ENCODE measurements at regions not wholly inside any gene's neighbourhood (a gene's known extent, or its start where the extent isn't known, plus 50 kb on each side); places are given as distances from the start of the nearest gene placed in this dataset.

DNA sequence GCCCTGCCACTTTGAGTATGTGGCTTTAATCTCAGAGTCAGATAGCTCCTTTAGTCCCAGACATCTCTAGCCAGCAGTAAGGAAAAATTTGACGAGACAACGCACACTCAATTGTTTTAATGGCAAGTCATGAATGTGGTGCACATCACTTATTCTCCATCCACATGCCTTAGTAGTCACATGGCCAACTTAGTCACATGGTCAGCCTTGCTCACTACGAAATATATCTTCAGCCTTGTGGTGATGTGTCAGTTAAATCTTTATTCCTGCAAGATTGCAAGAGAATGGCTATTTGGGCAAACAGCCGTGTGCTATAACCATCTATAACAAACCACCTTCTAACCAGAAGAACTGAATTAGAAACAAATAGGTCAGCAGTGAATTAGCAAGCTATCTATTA lies 871.1 kb upstream of the CELF2 start:
- TF ChIP-seq POLR2A (IDR thresholded peaks at IDR 0.05): no peak
- TF ChIP-seq, protein P1, sequence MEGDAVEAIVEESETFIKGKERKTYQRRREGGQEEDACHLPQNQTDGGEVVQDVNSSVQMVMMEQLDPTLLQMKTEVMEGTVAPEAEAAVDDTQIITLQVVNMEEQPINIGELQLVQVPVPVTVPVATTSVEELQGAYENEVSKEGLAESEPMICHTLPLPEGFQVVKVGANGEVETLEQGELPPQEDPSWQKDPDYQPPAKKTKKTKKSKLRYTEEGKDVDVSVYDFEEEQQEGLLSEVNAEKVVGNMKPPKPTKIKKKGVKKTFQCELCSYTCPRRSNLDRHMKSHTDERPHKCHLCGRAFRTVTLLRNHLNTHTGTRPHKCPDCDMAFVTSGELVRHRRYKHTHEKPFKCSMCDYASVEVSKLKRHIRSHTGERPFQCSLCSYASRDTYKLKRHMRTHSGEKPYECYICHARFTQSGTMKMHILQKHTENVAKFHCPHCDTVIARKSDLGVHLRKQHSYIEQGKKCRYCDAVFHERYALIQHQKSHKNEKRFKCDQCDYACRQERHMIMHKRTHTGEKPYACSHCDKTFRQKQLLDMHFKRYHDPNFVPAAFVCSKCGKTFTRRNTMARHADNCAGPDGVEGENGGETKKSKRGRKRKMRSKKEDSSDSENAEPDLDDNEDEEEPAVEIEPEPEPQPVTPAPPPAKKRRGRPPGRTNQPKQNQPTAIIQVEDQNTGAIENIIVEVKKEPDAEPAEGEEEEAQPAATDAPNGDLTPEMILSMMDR (IDR thresholded peaks at IDR 0.05): no peak

Measured in thyroid gland (tissue), 4 donors.